Activated T-helper 1 cell treated with Interleukin-2 at 50 U/mL for 16 hours (primary cell): ENCODE measurements at regions not wholly inside any gene's neighbourhood (a gene's known extent, or its start where the extent isn't known, plus 50 kb on each side); places are given as distances from the start of the nearest gene placed in this dataset.

Source experiments
- DNase-seq: peaks from one replicate; pipeline ENCODE4 v3.0.0-alpha.2; 2020; ENCODE audit warnings: low read depth

DNA sequence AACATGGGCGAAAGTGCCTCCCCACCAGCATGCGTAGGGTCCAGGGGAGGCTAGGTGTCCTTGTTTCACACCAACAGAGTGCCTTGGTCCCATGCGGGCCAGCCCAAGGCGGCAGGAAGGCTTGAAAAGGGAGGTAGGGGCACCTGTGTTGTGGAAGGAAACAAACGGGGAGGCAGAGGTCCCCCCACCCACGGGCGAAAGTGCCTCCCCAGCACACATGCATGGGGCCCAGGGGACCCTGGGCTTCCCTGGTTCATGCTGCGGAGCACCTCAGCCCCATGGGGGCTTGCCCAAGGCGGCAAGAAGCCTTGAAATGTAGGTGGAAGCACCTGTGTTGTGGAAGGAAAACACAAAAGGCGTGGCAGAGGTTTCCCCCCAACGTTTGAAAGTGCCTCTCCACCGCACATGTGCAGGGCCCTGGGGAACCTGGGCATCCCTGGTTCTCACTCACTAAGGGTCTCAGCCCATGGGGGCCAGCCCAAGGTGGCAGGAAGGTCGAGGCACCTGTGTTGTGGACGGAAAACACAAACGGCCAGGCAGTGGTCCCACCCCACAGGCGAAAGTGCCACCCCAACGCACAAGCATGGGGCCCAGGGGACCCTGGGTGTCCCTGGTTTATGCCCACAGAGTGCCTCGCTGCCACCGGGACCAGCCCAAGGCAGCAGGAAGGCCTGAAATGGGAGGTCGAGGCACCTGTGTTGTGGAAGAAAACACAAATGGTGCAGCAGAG is 374.7 kb downstream of the ALG10 start:
- no peak for DNase-seq

DNA sequence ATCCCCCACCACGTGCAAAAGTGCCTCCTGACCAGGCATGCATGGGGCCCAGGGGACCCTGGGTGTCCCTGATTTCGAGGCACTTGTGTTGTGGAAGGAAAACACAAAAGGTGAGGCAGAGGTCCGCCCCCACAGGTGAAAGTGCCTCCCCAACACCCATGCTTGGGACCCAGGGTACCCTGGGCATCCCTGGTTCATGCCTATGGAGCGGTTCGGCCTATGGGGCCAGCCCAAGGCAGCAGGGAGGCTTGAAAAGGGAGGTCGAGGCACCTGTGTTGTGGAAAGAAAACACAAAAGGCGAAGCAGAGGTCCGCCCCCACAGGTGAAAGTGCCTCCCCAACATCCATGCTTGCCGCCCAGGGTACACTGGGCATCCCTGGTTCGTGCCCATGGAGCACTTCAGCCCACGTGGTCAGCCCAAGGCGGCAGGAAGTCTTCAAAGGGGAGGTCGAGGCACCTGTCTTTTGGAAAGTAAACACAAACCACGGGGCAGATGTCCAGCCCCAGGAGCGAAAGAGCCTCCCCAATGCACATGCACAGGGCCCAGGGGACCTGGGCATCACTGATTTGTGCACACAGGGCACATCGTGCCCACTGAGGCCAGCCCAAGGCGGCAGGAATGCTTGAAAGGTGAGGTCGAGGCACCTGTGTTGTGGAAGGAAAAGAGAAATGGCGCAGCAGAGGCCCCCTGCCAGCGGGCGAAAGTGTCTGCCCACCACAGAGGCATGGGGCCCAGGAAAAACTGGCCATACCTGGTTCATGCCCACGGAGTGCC is 375.5 kb downstream of the ALG10 start:
- DNase-seq = no peak

DNA sequence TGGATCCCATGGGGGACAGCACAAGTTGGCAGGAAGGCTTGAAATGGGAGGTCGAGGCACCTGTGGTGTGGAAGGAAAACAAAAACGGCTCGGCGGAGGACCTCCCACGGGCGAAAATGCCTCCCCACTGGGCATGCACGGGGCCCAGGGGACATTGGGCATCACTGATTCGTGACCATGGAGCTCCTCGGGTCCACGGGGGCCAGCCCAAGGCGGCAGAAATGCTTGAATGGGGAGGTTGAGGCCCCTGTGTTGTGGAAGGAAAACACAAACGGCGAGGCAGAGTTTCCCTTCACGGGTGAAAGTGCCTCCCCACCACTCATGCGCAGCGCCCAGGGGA is 376.0 kb downstream of the ALG10 start:
- DNase-seq = no peak

DNA sequence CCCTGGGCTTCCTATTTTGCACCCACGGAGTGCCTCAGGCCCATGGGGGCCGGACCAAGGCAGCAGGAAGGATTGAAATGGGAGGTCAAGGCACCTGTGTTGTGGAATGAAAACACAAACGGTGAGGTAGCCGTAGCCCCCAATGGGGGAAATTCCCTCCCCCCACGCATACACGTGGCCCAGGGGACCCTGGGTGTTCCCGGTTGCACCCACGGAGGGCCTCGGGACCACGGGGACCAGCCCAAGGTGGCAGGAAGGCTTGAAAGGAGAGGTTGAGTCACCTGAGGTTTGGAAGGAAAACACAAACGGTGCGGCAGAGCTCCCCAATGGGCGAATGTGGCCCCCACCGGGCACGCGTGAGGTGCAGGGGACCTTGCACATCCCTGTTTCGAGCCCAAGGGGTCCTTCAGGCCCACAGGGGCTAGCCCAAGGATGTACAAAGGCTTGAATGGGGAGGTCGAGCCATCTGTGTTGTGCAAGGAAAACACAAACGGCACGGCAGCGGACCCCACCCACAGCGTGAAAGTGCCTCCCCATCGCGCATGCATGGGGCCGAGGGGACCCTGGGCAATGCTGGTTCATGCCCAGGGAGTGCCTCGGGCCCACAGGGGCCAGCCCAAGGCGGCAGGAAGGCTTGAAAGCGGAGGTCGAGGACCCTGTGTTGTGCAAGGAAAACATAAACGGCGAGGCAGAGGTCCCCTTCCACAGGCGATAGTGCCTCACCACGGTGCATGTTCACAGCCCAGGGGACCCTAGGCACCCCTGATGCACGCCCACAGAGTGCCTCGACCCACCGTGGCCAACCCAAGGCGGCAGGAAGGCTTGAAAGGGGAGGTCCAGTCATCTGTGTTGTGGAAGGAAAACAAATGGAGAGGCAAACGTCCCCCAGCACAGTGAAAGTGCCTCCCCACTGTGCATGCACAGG is 376.7 kb downstream of the ALG10 start:
- DNase-seq = no peak

DNA sequence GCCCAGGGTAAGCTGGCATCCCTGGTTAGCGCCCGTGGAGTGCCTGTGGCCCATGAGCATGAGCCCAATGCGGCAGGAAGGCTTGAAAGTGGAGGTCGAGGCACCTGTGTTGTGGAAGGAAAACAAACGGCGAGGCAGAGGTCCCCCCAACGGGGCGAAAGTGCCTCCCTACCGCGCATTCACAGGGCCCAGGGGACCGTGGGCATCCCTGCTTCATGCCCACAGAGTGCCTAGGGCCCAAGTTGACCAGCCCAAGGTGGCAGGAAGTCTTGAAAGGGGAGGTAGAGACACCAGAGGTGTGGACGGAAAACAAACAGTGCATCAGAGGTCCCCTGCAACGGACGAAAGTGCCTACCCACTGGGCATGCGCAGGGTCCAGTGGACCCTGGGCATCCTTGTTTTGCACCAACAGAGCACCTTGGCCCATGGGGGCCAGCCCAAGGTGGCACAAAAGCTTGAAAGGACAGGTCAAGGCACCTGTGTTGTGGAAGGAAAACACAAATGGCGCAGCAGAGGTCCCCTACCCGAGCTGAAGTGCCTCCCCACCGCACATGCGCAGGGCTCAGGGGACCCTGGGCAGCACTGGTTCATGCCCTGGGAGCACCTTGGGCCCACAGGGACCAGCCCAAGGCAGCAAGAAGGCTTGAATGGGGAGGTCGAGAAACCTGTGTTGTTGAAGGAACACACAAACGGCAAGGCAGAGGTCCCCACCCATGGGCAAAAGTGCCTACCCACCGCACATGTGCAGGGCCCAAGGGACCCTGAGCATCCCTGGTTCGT is 377.5 kb downstream of the ALG10 start:
- DNase-seq = no peak

DNA sequence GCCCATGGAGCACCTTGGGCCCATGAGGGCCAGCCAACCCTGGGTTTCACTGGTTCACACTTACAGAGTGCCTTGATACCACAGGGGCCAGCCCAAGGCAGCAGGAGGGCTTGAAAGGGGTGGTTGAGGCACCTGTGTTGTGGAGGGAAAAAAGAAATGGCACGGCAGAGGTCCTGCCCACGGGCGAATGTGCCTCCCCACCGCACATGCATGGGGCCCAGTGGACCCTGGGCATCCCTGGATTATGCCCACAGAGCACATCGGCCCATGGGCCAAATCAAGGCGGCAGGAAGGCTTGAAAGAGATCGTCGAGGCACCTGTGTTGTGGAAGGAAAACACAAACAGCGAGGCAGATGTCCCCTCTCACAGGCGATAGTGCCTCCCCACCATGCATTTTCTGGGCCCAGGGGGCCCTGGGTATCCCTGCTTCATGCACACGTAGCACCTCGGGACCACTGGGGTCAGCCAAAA is 378.1 kb downstream of the ALG10 start:
- no peak for DNase-seq

DNA sequence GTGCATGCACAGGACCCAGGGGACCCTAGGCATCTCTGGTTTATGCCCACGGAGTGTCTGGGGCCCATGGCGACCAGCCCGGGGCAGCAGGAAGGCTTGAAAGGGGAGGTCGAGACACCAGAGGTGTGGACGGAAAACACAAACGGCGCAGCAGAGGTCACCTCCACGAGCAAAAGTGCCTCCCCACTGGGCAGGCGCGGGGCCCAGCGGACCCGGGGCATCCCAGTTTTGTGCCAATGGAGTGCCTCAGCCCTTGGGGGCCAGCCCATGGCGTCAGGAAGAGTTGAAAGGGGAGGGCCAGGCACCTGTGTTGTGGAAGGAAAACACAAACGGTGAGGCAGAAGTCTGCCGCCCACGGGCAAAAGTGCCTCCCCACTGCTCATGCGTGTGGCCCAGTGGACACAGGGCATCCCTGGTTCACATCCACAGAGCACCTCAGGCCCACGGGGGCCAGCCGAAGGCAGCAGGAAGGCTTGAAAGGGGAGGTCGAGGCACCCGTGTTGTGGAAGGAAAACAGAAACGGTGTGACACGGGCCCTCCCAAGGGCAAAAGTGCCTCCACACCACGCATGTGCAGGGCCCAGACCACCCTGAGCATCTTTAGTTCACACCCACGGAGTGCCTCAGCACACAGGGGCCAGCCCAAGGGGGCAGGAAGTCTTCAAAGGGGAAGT is 378.8 kb downstream of the ALG10 start:
- no peak for DNase-seq

DNA sequence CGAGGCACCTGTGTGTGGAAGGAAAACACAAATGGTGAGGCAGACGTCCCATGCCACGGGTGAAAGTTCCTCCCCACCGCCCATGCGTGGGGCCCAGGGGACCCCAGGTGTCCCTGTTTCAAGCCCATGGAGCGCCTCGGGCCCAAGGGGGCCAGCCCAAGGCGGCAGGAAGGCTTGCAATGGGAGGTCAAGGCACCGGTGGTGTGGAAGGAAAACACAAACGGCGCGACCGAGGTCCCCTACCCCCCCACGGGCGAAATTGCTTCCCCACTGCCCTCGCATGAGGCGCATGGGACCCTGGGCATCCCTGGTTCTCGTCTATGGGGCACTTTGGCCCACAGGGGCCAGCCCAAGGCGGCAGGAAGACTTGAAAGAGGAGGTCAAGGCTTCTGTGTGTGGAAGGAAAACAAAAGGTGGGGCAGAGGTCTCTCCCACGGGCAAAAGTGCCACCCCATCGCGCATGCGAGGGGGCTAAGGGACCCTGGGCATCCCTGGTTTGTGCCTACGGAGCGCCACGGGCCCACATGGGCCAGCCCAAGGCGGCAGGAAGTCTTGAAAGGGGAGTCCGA is 379.4 kb downstream of the ALG10 start:
- DNase-seq = no peak

DNA sequence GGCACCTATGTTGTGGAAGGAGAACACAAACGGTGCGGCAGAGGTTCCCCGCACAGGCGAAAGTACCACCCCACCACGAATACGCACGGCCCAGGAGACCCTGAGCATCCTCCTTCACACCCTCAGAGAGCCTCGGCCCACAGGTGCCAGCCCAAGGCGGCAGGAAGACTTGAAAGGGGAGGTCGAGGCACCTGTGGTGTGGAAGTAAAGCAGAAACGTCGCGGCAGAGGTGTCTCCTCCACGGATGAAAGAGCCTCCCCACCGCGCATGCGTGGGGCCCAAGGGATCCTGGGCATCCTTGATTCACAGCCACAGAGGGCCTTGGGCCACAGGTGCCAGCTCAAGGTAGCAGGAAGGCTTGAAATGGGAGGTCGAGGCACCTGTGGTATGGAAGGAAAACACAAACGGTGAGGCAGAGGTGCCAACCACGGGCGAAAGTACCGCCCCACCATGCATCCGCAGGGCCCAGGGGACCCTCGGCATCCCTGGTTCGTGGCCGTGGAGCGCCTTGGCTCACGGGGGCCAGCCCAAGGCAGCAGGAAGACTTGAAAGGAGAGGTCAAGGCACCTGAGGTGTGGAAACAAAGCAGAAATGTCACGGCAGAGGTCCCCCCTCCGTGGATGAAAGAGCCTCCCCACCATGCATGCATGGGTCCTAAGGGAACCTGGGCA is 380.1 kb downstream of the ALG10 start:
- DNase-seq = no peak

DNA sequence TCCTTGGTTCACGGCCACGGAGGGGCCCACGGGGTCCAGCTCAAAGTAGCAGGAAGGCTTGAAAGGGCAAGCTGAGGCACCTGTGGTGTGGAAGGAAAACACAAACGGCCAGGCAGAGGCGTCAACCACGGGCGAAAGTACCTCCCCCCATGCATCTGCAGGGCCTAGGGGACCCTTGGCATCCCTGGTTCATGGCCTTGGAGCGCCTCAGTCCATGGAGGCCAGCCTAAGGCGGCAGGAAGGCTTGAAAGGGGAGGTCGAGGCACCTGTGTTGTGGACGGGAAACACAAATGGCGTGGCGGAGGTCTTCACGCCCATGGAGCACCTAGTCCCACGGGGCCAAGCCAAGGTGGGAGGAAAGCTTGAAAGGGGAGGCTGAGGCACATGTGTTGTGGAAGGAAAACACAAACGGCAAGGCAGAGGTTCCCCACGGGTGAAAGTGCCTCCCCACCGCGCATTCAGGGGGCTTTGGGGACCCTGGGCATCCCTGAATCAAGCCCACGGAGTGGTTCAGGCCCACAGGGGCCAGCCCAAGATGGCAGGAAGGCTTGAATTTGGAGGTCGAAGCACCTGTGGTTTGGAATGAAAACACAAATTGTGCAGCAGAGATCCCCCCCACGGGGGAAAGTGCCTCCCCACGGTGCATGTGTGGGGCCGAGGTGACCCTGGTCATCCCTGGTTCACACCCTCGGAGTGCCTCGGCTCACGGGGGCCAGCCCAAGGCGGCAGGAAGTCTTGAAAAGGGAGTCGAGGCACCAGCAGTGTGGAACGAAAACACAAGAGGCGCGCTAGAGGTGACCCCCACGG is 380.8 kb downstream of the ALG10 start:
- no peak for DNase-seq

DNA sequence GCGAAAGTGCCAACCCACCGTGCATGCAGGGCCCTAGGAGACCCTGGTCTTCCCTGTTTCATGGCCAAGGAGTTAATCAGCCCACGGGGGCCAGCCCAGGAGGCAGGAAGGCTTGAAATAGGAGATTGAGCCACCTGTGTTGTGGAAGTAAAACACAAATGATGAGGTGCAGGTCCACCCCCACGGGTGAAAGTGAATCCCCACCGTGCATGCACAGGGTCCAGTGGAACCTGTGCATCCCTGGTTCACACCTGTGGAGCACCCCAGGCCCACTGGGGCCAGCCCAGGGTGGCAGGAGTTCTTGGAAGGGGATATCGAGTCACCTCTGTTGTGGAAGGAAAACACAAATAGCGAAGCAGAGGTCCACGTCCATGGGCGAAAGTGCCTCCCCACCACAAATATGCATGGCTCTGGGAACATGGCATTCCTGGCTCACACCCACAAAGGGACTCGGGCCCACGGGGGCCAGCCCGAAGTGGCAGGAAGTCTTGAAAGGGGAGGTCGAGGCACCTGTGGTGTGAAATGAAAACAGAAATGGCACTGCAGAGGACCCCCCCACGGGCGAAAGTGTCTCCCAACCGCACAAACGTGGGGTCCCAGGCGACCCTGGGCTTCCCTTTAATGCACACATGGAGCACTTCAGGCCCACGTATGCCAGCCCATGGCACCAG is 381.5 kb downstream of the ALG10 start:
- DNase-seq = no peak

DNA sequence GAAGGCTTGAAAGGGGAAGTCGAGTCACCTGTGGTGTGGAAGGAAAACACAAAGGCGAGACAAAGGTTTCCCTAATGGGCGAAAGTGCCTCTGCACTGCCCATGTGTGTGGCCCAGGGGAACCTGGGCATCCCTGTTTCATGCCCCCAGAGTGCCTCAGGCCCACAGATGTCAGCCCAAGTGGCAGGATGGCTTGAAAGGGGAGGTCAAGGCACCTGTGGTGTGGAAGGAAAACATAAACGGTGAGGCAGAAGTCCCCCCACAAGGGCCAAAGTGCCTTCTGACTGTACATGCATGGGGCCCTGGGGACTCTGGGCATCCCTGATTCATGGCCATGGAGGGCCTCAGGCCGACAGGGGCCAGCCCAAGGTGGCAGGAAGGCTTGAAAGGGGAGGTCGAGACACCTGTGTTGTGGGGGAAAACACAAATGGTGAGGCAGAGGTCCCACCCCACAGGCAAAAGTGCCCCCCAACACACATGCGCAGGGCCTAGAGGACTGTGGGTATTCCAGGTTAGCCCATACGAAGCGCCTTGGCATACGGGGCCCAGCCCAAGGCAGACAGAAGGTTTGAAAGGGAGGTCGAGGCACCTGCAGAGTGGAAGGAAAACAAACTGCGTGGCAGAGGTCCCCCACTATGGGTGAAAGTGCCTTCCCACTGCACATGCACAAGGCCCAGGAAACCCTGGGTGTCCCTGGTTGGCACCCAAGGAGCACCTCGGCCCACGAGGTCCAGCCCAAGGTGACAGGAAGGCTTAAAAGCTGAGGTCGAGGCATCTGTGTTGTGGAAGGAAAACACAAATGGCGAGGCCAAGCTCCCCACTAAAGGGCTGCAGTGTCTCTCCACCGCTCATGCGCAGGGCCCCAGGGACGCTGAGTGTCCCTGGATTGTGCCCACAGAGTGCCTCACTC is 382.3 kb downstream of the ALG10 start:
- DNase-seq = no peak

DNA sequence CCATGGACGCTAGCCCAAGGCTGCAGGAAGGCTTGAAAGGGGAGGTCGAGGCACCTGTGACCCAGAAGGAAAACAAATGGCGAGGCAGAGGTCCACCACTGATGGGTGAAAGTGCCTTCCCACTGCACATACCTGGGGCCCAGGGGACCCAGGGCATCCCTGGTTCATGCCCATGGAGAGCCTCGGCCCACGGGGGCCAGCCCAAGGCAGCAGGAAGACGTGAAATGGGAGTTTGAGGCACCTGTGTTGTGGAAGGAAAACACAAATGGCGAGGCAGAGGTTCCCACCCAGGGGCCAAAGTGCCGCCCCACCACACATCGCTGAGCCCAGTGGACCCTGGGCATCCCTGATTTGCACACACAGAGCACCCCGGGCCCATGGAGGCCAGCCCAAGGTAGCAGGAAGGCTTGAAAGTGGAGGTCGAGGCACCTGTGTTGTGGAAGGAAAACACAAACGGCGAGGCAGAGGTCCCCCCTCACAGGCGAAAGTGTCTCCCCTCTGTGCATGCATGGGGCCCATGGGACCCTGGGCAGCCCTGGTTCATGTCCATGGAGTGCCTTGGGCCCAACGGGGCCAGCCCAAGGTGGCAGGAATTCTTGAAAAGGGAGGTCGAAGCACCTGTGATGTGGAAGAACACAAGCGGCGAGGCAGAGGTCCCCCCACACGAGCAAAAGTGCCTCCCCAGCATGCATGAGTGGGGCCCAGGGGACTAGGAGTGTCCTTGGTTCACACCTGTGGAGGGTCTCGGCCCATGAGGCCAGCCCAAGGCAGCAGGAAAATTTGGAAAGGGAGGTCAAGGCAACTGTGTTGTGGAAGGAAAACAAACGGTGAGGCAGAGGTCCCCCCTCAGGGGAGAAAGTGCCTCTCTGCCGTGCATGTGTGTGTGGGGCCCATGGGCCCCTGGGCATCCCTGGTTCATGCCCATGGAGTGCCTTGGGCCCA is 383.3 kb downstream of the ALG10 start:
- no peak for DNase-seq

DNA sequence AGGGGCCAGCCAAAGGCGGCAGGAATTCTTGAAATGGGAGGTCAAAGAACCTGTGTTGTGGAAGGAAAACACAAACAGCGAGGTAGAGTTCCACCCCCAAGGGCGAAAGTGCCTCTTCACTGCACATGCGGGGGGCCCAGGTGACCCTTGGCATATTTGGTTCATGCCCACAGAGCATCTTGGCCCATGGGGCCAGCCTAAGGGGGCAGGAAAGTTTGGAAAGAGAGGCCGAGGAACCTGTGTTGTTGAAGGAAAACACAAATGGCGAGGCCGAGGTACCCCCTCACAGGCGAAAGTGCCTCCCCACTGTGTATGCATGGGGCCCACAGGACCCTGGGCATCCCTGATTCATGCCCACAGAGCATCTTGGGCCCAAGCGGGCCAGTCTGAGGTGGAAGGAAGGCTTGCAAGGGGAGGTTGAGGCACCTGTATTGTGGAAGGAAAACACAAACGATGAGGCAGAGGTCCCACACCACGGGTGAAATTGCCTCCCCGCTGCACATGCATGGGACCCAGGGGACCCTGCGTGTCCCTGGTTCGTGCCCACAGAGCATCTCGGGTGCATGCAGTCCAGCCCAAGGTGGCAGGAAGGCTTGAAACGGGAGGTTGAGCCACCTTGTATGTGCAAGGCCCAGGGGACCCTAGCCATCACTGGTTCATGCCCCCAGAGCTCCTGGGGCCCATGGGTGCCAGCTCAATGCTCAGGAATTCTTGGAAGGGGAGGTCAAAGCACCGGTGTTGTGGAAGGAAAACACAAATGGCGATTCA is 384.1 kb downstream of the ALG10 start:
- DNase-seq = no peak

DNA sequence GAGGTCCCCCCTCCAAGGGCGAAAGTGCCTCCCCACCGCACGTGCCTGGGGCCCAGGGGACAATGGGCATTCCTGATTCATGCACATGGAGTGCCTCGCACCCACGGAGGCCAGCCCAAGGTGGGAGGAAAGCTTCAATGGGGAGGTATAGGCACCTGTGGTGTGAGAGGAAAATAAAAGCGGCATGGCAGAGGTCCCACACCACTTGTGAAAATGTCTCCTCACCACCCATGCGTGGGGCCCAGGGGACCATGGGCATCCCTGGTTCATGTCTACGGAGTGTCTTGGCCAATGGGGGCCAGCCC is 384.7 kb downstream of the ALG10 start:
- no peak for DNase-seq

DNA sequence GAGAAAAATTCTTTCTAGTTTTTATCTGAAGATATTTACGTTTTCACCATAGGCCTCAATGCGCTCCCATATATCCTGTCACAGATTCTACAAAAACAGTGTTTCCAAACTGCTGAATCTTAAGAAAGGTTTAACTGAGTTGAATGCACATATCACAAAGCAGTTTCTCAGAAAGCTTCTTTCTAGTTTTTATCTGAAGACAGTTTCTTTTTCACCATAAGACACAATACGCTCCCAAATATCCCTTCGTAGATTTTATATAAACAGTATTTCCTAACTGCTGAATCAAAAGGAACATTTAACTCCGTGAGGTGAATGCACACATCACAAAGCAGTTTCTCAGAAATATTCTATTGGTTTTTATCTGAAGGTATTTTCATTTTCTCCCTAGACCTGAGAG is 385.5 kb downstream of the ALG10 start:
- DNase-seq = no peak
